ENCODE measurements at regions not wholly inside any gene's neighbourhood (a gene's known extent, or its start where the extent isn't known, plus 50 kb on each side); places are given as distances from the start of the nearest gene placed in this dataset.
"Not testable (repeated sequence)": the region's sequence is repeated elsewhere in the genome, so short reads cannot be mapped to it uniquely, and the experiment has no call there.

DNA sequence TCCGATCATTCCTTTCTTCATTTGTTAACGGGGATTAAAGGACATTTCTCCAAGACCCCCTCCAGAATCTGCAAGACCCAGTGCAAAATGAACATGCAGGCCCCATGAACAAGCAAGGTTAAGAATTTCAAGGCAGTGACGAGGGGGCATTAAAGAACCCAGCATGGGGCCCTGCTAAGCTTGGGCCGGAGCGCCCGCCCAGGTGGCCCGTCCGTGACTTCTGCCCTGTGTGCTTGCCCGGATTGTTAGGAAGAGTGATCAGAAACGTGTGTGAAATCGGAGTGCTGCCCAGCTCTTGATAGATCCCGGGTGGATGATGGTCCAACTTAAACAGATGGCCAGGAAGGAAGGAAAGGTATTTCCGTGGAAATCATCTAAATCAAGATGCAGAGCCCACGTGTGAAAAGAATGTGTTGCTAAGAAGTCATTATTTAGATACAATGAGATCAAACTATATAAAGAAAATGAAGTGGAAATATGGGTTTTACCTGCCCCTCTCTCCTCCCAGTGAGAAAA lies 213.6 kb downstream of the KLF6 start:
- no peak for DNase-seq (ENCODE audit: low read depth)

DNA sequence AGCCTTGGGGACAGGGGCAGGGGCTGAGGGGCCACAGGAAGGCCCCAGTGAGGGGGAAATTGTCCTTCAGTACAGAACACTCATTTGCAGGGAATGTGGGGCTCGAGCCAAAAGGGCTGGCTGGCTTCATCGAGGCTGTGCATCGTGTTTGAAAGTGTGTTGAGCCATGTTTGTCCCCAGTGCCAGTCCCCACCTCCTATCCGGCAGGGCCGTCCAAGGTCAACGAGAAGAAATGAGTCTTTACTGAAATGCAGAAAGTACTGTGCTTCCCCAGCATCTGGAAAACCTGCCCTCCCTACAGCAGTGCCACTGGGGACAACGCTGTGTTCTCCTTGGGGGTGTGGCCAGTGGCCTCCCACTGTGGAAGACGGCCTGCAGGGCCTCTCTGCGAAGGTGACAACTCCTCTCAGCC lies 214.1 kb downstream of the KLF6 start:
- DNase-seq (ENCODE audit: low read depth), result no peak

DNA sequence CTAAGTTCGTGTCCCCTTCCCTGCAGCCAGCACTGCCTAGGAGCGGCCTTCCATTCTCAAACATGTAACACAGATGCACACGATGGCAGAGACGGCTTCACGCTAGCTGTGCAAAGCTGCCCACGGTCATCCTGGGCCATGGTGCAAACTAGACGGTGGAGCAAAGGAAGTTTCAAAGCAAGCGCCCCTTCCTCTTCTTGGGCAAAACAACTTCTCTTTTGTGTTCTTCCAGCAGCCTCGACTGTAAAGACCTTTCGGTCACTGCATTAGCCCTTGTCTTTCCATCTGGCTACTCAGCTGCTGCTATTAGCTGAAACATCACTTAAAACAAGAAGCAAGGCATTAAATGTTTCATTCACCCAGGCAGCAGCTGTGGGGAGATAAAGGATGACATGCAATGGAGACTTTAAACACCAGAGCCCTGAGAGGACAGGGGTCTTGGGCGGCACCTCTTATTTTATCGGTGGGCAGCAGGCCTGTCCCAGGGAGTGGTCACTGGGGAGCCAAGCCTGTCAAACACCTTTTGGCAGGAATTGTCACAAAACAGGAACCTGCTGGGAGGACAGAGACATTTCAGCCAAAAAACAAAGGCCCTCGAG lies 214.8 kb downstream of the KLF6 start:
- no peak for DNase-seq (ENCODE audit: low read depth)

DNA sequence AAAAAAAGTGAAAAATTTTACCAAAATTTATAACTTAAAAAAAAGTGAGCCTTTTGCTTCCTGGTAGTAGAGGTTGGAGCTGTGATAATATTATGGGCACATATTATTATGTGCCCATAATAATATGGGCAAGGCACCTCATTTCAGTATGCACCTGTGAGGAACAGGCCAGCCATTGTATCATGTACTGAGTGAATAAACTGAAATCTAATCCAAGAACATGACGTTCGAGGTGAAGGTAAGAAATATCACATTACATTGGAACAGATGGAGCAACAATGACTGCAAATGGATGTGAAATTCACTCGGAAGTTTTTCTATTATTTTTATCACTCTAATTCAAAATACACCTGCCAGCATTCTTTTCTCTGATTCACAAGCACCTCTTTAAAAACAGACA lies 216.0 kb downstream of the KLF6 start:
- no peak for DNase-seq (ENCODE audit: low read depth)

DNA sequence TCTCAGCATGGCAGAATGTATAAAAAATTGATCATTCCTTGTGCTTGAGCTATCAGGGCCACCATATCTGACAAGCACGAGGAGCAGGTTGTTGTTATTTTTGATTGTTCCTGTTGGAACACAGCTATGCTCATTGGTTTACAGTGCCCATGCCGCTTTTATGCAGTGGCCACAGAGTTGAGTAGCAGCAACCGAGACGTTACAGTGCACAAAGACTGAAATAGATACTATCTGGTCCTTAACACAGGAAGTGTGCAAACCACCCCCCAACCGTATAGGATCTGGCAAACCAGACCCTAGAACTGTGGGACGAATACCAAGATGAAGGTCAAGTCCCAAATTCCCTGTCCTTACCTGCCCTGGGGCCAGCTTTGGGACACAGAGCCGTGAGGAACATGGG lies 216.6 kb downstream of the KLF6 start:
- DNase-seq (ENCODE audit: low read depth), result no peak

DNA sequence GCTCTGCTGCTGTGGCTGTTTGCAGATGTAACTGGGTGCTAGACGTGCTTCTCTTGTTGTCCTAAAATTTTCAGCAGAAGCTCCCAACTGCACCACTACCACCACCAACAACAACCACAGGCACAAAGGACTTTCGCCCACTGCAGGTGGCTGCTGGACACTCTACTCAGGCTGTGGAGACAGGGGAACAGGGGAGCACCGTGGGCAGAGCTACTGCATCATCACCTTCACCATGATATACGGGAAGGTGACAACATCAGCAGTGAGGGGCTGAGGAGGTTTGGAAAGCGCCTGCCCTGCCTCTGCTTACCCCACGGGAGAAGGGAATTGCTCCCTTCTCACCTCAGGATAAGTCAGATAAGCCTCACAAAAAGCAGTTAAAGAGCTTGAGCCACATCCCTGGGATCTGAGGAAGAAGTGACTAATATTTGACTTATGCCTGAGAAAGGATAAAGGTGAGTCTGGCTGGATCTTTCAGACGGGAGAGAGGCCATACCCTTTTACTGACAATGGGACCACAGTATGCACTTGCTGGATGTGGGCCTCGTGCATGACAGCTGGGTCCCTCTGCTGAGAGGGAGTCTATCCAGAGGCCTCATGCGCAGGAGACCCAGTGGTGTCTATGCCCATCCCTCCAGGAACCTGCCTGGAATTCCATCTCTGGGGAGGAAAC lies 217.6 kb downstream of the KLF6 start:
- no peak for DNase-seq (ENCODE audit: low read depth)

DNA sequence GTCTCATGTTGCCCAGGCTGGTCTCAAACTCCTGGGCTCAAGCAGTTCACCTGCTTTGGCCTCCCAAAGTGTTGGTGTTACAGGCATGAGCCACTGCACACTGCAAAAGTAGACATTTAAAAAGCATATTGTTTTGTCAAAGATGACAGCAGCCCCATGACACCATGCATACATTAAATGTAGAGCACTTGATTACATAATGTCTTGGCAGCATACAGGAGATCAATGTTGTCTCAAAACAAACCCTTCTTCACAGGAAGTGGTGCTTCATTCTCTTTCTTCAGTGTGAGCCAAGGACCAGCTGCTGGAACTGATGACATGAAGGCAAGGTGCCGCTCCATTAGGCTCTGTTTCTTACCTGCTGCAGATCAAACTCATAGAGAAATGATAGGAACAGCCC lies 218.4 kb downstream of the KLF6 start:
- DNase-seq (ENCODE audit: low read depth), result no peak

DNA sequence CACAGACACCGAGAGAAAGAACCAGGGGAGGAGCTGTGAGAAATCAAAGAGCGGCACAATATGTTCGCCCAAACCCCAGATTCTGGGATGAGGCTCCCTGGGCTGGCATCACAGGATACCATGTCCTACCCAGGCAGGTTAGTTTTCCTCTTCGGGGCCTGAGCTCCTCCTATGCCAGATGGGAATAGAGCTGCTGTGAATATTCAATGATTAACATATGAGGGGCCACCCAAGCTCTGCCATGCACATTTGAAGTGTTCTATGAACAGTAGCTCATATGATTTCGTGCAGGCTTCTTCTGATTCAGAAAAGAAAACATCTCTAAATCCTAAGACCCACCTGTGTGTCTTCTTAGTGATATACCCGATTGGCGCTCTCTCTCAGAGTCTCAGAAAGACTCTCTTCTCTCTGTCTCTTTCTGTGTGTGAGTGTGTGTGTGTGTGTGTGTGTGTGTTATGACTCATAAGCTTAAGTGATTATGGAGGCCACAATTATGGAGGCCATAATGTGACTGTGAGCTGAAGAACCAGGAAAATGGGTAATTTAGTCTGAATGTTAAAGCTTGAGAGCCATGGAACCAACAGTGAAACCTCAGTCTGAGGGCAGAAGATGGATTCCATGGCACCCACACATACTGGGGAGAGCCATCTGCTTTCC lies 220.5 kb downstream of the KLF6 start:
- no peak for DNase-seq (ENCODE audit: low read depth)

DNA sequence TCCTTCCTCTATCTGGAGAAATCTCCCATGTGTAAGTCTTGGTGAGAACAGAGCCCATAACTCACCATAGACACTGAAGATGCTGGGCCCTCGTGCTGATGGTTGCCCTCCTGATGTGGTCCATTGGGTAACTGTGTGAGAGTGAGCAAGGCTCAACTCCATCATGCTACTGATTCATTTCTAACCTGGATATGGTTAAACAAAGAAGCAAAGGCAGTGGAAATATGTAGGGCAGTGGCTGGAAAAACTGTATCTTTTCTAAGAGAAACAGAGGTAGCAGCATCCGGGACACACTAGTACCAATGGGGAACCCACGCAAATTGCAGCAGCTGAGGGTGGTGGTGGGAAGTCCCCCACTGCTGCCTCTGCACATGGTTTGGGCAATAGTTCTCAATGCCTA lies 221.7 kb downstream of the KLF6 start:
- no peak for DNase-seq (ENCODE audit: low read depth)

DNA sequence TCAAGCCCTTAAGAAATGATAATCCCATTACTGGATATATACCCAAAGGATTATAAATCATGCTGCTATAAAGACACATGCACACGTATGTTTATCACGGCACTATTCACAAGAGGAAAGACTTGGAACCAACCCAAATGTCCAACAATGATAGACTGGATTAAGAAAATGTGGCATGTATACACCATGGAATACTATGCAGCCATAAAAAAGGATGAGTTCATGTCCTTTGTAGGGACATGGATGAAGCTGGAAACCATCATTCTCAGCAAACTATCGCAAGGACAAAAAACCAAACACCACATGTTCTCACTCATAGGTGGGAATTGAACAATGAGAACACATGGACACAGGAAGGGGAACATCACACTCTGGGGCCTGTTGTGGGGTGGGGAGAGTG lies 224.4 kb downstream of the KLF6 start:
- not testable (repeated sequence) for DNase-seq (ENCODE audit: low read depth)

DNA sequence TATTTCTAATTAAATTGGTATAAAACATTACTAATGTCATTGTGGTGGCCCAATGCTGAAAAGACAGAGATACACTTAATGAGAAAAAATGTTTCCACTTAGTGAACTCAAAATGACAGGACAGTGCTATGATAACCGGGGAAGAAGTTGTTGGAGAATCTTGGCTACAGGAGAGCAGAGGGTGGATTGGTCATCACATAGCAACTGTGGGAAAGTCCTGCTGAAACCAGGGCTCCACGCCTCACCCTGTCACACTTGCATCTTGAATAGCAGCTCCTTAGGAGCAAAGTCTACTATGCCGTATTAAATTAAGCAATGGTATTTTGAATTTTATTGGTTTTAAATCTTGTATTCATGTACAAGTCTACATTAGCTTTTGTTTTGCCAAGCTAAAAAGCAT lies 225.5 kb downstream of the KLF6 start:
- no peak for DNase-seq (ENCODE audit: low read depth)

DNA sequence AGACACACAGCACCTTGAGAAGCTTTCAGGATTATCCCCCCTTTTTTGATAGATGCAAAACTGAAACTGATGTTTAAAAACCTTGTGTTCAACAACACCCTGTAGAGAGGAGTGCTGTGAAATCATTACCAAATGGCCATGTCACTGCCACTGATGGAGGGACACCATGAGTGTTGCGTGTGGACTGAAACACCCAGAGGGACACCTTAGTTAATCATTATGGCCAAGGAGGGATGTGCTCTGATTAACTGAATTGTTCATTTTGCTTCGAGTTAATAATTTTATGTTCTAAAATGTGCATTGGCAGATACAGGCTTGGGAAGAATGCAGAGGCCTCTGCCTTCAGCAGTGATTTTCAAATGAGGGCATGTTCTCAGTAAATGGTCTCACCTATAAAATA lies 226.0 kb downstream of the KLF6 start:
- DNase-seq (ENCODE audit: low read depth), result no peak

DNA sequence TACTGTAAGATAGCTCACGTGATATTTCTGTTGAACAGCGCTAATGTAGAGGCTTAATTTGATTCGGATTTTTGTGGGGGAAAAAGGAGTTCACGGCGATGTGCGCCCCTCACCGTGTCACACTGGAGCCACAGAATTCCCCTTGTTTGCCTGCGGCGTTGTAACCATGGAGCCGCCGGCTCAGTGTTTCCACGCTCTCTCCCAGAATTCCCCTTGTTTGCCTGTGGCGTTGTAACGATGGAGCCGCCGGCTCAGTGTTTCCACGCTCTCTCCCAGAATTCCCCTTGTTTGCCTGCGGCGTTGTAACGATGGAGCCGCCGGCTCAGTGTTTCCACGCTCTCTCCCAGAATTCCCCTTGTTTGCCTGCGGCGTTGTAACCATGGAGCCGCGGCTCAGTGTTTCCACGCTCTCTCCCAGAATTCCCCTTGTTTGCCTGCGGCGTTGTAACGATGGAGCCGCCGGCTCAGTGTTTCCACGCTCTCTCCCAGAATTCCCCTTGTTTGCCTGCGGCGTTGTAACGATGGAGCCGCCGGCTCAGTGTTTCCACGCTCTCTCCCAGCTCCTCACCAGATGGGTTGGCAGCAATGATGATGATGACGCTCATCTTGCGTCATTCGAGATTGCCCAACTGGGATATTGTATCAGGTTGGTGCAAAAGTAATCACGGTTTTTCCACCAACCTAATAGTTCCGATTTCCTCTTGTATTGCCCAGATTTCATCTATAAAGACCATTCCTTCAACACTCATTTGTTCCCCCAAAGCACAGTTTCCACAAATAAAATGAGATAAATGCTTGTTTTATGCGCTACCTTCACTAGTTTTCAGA lies 228.6 kb downstream of the KLF6 start:
- DNase-seq (ENCODE audit: low read depth), result not testable (repeated sequence)

DNA sequence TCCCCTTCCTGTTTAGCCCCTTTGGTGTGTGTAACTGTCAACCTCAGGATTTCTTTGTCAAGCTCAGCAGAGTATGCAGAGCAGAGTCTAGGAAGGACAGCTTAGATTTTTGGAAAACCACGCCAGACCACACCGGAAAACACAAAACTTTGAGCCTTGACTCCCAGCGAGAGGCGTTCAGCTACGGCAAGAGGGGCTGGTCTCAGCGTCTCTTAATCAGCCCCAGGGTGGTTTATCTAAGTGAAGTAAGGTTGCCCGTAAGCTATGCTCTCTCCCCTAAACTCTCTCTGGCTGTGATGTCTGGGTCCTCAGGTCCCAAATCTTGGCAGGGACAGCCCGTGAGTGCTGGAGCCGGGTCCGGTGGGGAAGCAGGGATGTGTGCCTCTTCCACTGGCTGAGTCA lies 230.9 kb downstream of the KLF6 start:
- no peak for DNase-seq (ENCODE audit: low read depth)

DNA sequence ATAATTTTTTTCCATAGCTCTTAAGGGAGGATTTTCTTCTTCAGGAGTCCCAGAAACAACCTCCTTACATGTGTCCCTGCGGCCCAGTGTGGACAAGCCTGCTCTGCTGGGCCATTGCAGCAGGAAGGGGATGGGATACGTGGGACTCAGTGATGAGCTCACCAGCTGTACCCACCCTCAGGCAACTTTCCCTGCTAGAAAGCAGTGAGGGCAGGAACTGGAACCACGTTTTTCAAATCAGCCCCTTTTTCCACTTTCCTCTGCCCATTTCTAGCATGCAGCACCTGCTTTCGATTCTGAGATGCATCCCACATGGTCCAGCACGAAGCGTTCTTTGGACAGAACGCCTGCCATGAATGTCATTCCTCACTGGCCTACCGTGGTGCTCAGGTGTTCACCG lies 232.7 kb downstream of the KLF6 start:
- no peak for DNase-seq (ENCODE audit: low read depth)

DNA sequence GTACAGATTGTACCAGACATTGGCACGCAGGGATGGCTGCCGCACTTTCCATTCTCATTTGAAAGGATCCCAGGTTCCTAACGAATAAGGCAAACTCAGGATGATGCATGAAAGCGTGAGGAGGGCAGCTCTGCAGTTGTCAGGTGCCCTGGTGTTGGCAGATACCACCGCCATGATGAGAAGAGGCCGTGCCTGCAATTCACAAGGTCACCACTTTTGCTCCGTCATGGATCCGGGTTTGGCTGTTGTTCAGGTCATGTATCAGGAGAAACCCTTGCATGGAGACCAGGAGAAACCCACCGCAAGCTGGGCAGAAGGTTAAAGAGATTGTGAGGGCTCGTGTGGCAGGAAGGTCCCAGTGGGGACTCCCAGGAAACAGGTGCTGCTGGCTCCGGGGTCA lies 233.2 kb downstream of the KLF6 start:
- no peak for DNase-seq (ENCODE audit: low read depth)

DNA sequence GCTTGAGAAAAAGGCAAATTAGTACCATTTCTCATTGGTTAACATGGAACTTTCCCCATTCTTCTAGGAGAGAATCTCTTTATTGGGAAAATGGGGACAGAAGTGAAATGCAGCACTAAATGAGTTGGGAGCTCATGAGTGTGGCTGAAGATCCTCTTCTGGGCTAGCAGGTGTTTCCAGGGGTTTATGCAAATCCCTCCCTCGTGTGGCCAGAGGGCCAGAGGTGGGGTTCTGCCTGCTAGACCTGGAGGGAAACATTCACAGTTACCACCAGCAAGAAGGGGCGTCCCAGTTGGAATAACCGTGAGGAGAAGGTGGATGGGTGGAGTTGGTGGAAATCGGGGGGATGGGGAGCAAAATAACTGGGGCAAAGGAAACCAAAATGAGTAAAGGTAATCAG lies 235.9 kb downstream of the KLF6 start:
- no peak for DNase-seq (ENCODE audit: low read depth)

DNA sequence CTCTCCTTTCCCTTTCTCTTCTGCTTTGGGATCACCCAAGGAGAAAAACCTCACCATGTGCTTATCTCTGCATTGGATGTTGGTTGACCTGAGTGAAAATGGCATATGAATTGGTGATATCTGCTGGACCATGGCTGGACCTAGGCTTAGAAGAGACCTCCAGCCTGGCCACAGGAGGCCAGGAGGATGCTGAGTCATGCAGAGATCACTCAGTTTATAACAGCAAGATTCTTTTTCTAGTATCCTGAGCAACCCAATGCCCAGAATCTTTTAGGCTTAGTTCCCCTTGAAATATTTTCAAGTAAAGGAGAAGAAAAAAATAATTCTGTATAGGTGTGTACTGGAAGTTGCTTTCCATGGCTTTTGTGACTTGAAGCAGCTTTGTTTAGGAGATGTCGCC lies 236.3 kb downstream of the KLF6 start:
- no peak for DNase-seq (ENCODE audit: low read depth)

DNA sequence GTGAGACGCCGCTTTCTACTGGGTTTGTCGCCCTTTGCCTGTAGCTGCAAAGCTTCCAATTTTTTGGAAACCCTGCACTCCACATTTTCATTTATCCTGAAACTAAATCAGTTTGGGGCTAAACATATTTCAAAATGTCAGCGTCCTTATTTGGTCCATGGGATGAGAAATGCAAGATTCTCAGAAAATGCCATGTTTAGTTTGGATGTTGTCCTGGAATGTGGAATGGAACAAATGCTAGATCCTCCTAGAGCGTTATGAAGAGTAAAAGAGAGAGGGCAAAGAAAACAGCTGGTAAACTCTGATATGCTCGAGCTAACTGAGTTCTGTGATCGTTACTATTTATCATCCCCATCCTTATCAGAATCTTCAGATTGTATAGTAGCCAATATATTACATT lies 236.9 kb downstream of the KLF6 start:
- no peak for DNase-seq (ENCODE audit: low read depth)

DNA sequence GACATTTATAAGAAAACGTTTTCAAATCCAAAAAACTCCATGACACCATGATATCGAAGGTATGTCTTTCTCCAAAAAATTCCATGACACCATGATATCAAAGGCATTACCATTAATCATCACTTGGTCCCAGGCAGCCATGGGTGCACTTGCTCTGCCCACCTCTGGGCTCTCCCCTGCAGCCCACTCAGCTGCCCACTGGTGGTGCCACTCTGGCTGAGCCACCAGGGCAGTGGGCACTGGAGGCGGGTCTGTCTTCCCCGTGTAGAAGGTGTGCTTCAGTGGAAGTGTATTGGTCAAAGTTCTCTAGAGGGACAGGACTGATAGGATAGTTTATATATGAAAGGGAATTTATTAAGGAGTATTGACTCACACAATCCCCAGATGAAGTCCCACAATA lies 240.4 kb downstream of the KLF6 start:
- no peak for DNase-seq (ENCODE audit: low read depth)

DNA sequence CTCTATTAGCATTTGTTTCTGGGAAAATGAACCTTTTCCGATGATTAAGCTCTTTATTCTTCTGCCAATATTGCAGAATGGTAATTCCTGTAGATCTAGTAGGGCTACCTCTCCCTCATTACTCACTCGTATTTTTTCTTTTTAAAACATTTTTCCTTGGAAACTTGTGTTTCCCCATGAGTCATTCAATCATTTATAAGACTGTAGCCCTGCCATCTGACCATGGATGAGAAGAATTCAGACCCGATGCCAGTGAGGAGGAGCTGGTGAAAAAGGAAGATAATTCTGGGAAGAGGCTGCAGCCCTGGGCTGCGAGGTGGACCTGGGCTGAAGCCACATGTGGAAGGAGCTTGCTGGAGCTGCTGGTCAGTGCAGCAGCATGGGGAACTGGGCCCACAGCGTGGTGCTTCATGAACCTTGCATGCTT lies 242.8 kb downstream of the KLF6 start:
- DNase-seq (ENCODE audit: low read depth), result peak; percentile 28

DNA sequence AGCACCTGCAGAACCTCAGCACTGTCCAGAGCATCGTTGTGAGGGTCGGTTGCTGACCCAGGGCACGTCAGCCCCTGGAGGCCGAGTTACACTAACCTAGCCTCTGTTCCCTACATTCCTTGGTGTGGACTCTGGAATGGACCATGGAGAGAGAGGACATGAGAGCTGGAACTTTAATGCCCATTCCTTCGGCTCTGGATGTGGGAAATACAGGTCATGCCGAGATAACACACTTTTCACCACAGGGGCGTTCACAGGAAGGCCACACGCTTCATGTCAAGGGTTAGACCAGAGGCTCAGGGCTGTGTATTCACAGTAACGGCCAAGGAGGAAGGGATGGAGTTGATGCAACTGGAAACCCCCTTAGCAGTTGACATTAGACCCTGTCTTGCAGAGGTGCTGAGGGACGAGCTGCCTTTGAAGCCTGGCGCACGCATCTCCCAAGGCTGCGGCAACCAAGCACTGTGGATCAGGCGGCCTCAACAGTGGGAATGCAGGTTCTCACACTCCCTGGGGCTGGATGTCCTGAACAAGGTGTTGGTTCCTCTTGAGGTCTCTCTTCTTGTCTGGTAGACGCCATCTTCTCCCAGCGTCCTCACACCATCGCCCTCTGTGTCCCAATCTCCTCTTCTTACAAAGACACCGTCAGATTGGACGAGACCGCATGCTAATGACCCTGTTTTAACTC lies 245.2 kb downstream of the KLF6 start:
- DNase-seq (ENCODE audit: low read depth), result no peak
